ENCODE measurements at regions not wholly inside any gene's neighbourhood (a gene's known extent, or its start where the extent isn't known, plus 50 kb on each side); places are given as distances from the start of the nearest gene placed in this dataset.

DNA sequence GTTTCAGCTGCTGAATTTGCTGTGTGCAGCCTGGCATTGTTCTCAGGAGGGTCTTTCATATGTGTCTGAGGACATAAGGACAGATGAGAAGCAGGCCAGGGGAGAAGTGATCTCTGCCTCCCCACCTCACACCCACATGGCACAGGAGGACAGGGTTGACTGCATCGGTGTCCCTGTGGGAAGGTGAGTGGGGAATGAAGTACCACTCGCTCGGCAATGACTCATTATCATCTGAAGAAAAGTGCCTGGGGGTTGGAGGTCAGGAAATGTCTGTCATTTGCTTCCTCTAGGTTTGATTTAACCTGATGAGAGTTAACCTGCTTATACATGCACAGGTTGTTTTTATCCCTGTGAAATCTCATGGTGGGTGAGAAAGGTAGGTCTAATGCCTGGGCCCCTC is 195.0 kb downstream of the GADD45G start:
- TF ChIP-seq, protein P1, sequence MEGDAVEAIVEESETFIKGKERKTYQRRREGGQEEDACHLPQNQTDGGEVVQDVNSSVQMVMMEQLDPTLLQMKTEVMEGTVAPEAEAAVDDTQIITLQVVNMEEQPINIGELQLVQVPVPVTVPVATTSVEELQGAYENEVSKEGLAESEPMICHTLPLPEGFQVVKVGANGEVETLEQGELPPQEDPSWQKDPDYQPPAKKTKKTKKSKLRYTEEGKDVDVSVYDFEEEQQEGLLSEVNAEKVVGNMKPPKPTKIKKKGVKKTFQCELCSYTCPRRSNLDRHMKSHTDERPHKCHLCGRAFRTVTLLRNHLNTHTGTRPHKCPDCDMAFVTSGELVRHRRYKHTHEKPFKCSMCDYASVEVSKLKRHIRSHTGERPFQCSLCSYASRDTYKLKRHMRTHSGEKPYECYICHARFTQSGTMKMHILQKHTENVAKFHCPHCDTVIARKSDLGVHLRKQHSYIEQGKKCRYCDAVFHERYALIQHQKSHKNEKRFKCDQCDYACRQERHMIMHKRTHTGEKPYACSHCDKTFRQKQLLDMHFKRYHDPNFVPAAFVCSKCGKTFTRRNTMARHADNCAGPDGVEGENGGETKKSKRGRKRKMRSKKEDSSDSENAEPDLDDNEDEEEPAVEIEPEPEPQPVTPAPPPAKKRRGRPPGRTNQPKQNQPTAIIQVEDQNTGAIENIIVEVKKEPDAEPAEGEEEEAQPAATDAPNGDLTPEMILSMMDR (IDR thresholded peaks at IDR 0.05 in 2 of 3, conservative IDR thresholded peaks at IDR 0.05 in 1 of 3; ENCODE audit: borderline replicate concordance in 1 of 3, insufficient read depth in 1 of 3, low read depth in 2 of 3, low read length in 2 of 3): no peak
- no peak for TF ChIP-seq TCF7L2 (IDR thresholded peaks at IDR 0.05; ENCODE audit: borderline replicate concordance, extremely low read depth, insufficient read depth, insufficient read length)
- TF ChIP-seq, protein P2, sequence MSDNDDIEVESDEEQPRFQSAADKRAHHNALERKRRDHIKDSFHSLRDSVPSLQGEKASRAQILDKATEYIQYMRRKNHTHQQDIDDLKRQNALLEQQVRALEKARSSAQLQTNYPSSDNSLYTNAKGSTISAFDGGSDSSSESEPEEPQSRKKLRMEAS (IDR thresholded peaks at IDR 0.05): no peak
- no peak for TF ChIP-seq POLR2A (IDR thresholded peaks at IDR 0.05; ENCODE audit: borderline replicate concordance, extremely low read depth, insufficient read depth, insufficient read length)
- TF ChIP-seq RAD21 (IDR thresholded peaks at IDR 0.05; ENCODE audit: low read depth): no peak
- no peak for TF ChIP-seq SIN3A (IDR thresholded peaks at IDR 0.05; ENCODE audit: low read depth)
- no peak for TF ChIP-seq EZH2phosphoT487 (IDR thresholded peaks at IDR 0.05; ENCODE audit: borderline replicate concordance)
- TF ChIP-seq, protein P3, sequence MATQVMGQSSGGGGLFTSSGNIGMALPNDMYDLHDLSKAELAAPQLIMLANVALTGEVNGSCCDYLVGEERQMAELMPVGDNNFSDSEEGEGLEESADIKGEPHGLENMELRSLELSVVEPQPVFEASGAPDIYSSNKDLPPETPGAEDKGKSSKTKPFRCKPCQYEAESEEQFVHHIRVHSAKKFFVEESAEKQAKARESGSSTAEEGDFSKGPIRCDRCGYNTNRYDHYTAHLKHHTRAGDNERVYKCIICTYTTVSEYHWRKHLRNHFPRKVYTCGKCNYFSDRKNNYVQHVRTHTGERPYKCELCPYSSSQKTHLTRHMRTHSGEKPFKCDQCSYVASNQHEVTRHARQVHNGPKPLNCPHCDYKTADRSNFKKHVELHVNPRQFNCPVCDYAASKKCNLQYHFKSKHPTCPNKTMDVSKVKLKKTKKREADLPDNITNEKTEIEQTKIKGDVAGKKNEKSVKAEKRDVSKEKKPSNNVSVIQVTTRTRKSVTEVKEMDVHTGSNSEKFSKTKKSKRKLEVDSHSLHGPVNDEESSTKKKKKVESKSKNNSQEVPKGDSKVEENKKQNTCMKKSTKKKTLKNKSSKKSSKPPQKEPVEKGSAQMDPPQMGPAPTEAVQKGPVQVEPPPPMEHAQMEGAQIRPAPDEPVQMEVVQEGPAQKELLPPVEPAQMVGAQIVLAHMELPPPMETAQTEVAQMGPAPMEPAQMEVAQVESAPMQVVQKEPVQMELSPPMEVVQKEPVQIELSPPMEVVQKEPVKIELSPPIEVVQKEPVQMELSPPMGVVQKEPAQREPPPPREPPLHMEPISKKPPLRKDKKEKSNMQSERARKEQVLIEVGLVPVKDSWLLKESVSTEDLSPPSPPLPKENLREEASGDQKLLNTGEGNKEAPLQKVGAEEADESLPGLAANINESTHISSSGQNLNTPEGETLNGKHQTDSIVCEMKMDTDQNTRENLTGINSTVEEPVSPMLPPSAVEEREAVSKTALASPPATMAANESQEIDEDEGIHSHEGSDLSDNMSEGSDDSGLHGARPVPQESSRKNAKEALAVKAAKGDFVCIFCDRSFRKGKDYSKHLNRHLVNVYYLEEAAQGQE (IDR thresholded peaks at IDR 0.05; ENCODE audit: low read depth): no peak
- no peak for TF ChIP-seq SRF (IDR thresholded peaks at IDR 0.05; ENCODE audit: low read depth)
- TF ChIP-seq, protein P4, sequence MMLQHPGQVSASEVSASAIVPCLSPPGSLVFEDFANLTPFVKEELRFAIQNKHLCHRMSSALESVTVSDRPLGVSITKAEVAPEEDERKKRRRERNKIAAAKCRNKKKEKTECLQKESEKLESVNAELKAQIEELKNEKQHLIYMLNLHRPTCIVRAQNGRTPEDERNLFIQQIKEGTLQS (IDR thresholded peaks at IDR 0.05): no peak
- no peak for TF ChIP-seq JUND (IDR thresholded peaks at IDR 0.05)
- no peak for TF ChIP-seq ZFX (IDR thresholded peaks at IDR 0.05)
- no peak for TF ChIP-seq EZH2 (IDR thresholded peaks at IDR 0.05)
- no peak for TF ChIP-seq POLR2AphosphoS5 (IDR thresholded peaks at IDR 0.05; ENCODE audit: low read depth, low read length)
